Aorta (tissue), 5 donors: ENCODE measurements at regions not wholly inside any gene's neighbourhood (a gene's known extent, or its start where the extent isn't known, plus 50 kb on each side); places are given as distances from the start of the nearest gene placed in this dataset.

ENCODE experiments used
- ATAC-seq: fragments of 200-7000 bp; cut with Tn5 transposase; one replicate; pipeline ENCODE4 v1.9.1; 2022; ENCODE audit warnings: moderate library complexity; ENCODE audit not compliant: low FRiP score
- DNase-seq, 2 donors: peaks; one replicate each; pipeline ENCODE4 v3.0.0-alpha.2; 2020
- H3K27ac ChIP-seq, 2 donors: one replicate each; pipeline ENCODE4 v1.5.1; 2013; ENCODE audit warnings: low read length in 2 of 2, mild to moderate bottlenecking in 2 of 2, moderate library complexity in 2 of 2, control low read depth in 1 of 2, inconsistent platforms in 1 of 2, low read depth in 1 of 2
- H3K27me3 ChIP-seq, 2 donors: one replicate each; pipeline ENCODE4 v1.6.1; 2013; ENCODE audit warnings: control low read depth in 1 of 2, low read length in 1 of 2, mild to moderate bottlenecking in 1 of 2, moderate library complexity in 1 of 2; ENCODE audit not compliant: insufficient read depth in 2 of 2, control insufficient read depth in 1 of 2
- H3K36me3 ChIP-seq, 2 donors: one replicate each; pipeline ENCODE4 v1.6.1; 2013; ENCODE audit warnings: control low read depth in 1 of 2, low read length in 1 of 2, mild to moderate bottlenecking in 1 of 2; ENCODE audit not compliant: insufficient read depth in 2 of 2, control insufficient read depth in 1 of 2
- H3K4me1 ChIP-seq, 2 donors: one replicate each; pipeline ENCODE4 v1.6.1; 2013; ENCODE audit warnings: low read length in 2 of 2, control low read depth in 1 of 2, mild to moderate bottlenecking in 1 of 2, moderate library complexity in 1 of 2; ENCODE audit not compliant: insufficient read depth in 2 of 2, control insufficient read depth in 1 of 2
- H3K4me3 ChIP-seq, 2 donors: one replicate each; pipeline ENCODE4 v1.5.1; 2013; ENCODE audit warnings: low read length in 2 of 2, control low read depth in 1 of 2, mild to moderate bottlenecking in 1 of 2
- H3K9me3 ChIP-seq: one replicate; pipeline ENCODE4 v1.6.1; 2013; ENCODE audit warnings: mild to moderate bottlenecking, low read length; ENCODE audit not compliant: control insufficient read depth
- WGBS, 2 donors: extraction: QIAGEN DNeasy Blood & Tissue Kit; methylation state at CpG; one replicate each; pipeline ENCODE4 v1.1.7; 2013; 5-methylcytosine and 5-hydroxymethylcytosine counted together
- intact Hi-C, 2 donors: fragments of 100-400 bp; cut with DNase I; formaldehyde crosslinking; loops; one replicate each; pipeline versions ENCODE4 v1.14.2 to v1.15.0; 2022
- donor health status: healthy with polysubstance abuse.
- donor health status: Bipolar disorder and iron deficiency.
- donor health status: DM: no; HTN: no; CAD: no.
- donor health status: DM: no; HTN: no; CAD: no.
- donor health status: DM: yes; HTN: yes; CAD: no.

DNA sequence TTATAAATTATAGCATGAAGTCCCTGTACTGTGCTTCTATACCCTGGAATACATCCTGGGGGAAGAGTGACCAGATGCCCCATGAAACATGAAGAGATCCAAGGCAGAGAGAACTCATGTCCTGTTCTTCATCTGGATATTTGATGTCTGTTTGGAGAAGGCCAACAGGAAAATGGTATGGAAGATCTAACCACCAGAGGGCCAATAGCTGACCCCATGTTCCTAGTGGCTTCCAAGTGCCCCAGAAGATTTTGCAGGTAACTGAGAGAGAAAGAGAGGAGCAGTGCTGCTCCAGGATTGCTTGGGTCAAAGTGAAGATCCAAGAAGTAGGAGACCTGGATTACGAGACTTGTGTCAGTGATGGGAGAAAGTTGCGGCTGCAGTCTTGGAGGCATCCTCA is 90.2 kb upstream of the TSPAN5 start:
- ATAC-seq (no peak), DNase-seq (no peak)
- H3K27me3 ChIP-seq = no peaks in the 10 kb centered on the region
- H3K9me3 ChIP-seq = no peaks in the 10 kb centered on the region
- WGBS, 2 donors = 97 to 100% methylated on average over 2 of the region's 2 CpGs
- H3K4me3 ChIP-seq = no peak overlapping the region
- H3K27ac ChIP-seq = no peak overlapping the region
- H3K36me3 ChIP-seq = no peaks in the 10 kb centered on the region
- intact Hi-C loops = loop anchor here in 1 of 2 donors (10.0 kb wide), 1 partner anchor 306 kb away; no protein-coding TSS in a partner anchor
- no peaks in the 10 kb centered on the region for H3K4me1 ChIP-seq

DNA sequence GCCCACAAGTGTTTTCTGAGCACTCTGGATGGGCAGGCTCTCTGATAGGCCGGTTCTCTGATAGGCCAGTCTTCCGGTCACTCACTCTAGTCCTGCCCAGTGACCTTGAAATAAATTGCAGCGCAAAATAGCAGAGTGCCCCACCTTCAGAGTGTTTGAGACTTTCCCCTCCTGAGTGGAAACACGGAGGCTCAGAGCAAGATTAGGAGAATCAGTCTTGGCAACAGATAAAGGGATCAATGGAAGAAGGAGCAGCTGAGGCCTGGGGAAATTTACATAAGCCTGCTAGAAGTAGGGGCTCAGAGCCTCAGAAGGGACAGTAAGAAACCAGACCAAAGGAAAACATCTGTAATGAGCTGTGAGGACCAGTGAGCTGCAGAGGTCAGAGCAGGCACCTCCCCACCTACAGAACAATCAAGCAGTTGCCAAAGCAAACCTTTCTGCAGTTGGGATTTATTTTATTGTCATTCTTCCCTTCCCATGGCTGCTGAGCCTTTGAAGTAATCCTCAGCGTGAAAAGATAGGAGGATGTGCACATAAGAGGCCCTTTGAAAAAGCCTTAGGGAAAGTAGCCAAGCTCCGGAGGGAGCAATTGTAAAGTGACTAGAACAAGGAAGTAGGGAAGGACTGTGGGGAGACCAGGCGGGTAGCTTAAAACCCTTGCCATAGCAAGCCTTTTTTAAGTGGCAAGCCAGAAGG is 89.1 kb upstream of the TSPAN5 start:
- no peak for ATAC-seq
- Histone ChIP-seq H3K4me1 (no peaks in the 10 kb centered on the region), H3K36me3 (no peaks in the 10 kb centered on the region), H3K9me3 (no peaks in the 10 kb centered on the region), H3K27me3 (no peaks in the 10 kb centered on the region), H3K27ac (no peak overlapping the region), H3K4me3 (no peak overlapping the region)
- 79 to 81% methylated on average over 7 of the region's 7 CpGs for WGBS, 2 donors
- intact Hi-C loops = loop anchor here in 1 of 2 donors (10.0 kb wide), 1 partner anchor 307 kb away; no protein-coding TSS in a partner anchor
- no peak for DNase-seq

DNA sequence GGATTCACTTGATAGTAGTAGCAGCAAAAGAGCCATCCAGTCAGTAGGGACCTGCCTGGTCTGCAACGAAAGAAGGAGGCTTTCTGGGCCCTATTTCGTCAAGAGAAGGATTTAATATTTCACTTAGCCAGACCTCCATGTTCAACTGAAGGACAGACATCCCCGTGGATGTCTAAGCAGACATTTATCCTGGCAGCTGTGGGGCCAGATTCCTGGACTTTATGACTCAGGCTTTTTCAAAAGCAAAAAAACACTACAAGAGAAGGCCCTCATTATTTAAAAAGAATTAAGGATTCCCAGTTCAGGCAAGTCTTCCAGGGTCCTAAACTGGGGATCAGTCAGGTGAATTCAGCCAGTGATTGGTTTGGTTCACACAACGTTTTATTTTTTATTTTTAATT is 88.5 kb upstream of the TSPAN5 start:
- Histone ChIP-seq H3K36me3 (no peaks in the 10 kb centered on the region), H3K27me3 (no peaks in the 10 kb centered on the region), H3K4me1 (no peaks in the 10 kb centered on the region), H3K9me3 (no peaks in the 10 kb centered on the region), H3K27ac (no peak overlapping the region), H3K4me3 (no peak overlapping the region)
- ATAC-seq (no peak), DNase-seq (no peak)
- intact Hi-C loops = loop anchor here in 1 of 2 donors (10.0 kb wide), 1 partner anchor 308 kb away; no protein-coding TSS in a partner anchor
- 75 to 85% methylated on average over 4 of the region's 4 CpGs for WGBS, 2 donors

DNA sequence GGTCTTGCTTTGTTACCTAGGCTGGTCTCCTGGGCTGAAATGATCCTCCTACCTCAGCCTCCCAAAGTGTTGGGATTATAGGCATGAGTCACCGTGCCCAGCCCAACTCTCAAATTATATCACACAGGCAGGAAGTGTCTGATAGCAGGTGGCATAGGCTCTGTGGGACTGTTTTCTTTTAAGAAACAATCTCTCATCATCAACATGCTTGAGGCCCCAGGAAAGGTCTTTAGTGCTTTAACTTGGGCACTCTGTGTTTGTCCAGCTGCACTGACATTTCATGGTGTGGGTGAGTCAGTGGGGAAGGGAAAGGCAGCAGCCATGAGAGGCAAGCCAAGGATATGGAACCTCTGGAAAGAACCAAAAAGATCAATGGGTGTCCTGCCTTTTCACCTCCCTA is 88.1 kb upstream of the TSPAN5 start:
- no peaks in the 10 kb centered on the region for H3K27me3 ChIP-seq
- H3K27ac ChIP-seq = no peak overlapping the region
- intact Hi-C loops = loop anchor here in 1 of 2 donors (10.0 kb wide), 1 partner anchor 308 kb away; no protein-coding TSS in a partner anchor
- DNase-seq = no peak
- H3K9me3 ChIP-seq = no peaks in the 10 kb centered on the region
- H3K4me3 ChIP-seq = no peak overlapping the region
- H3K4me1 ChIP-seq = no peaks in the 10 kb centered on the region
- ATAC-seq = no peak
- 41 to 64% methylated on average over 1 of the region's 1 CpG for WGBS, 2 donors
- no peaks in the 10 kb centered on the region for H3K36me3 ChIP-seq

DNA sequence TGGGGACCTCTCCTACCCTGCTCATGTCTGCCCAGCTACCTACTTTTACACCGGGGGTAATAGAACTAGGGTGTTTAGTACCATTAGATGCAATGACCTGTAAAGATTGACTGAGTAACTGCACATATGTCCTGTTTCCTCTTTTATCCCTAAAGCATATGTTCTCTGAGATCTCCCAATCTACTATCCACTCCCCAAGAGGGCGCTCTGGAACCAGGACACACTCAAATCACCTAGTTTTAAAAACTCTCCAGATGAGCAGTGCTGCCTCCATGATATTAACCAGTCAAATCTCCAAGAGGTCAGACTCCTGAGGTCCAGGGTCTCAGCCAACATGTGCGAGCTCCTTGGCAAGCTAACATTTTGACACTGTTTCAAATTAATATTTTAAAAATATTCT is 87.0 kb upstream of the TSPAN5 start:
- H3K27ac ChIP-seq = no peak overlapping the region
- no peaks in the 10 kb centered on the region for H3K4me1 ChIP-seq
- H3K9me3 ChIP-seq = no peaks in the 10 kb centered on the region
- intact Hi-C loops = loop anchor here in 1 of 2 donors (10.0 kb wide), 1 partner anchor 309 kb away; no protein-coding TSS in a partner anchor
- no peak overlapping the region for H3K4me3 ChIP-seq
- H3K27me3 ChIP-seq = no peaks in the 10 kb centered on the region
- ATAC-seq = no peak
- no peak for DNase-seq
- H3K36me3 ChIP-seq = no peaks in the 10 kb centered on the region
- 55 to 62% methylated on average over 3 of the region's 3 CpGs for WGBS, 2 donors

DNA sequence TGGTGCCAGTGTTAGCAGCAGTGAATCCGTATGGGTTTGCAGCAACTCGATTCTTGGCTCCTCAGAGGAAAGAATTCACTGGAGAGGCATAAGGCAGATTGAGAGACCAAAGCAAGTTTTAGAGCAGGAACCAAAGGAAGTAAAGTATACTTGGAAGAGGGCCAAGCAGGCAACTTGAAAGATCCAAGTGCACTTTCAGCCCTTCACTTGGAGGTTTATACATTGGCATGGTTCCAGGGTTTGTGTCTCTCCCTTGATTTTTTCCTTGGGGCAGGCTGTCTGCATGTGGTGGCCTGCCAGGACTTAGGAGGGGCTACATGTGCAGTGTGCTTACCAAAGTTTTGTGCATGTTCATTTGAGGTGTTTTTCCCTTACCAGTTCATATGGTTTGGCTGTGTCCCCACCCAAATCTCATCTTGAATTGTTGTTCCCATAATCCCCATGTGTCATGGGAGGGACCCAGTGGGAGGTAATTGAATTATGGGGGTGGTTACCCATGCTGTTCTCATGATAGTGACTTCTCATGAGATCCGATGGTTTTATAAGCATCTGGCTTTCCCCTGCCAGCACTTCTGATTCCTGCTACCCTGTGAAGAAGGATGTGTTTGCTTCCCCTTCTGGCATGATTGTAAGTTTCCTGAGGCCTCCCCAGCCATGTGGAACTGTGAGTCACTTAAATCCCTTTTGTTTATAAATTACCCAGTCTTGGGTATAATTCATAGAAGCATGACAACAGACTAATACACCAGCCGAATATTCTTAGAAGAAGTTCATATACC is 86.2 kb upstream of the TSPAN5 start:
- no peak overlapping the region for H3K4me3 ChIP-seq
- no peak for ATAC-seq
- intact Hi-C loops = loop anchor here in 1 of 2 donors (10.0 kb wide), 1 partner anchor 310 kb away; no protein-coding TSS in a partner anchor

DNA sequence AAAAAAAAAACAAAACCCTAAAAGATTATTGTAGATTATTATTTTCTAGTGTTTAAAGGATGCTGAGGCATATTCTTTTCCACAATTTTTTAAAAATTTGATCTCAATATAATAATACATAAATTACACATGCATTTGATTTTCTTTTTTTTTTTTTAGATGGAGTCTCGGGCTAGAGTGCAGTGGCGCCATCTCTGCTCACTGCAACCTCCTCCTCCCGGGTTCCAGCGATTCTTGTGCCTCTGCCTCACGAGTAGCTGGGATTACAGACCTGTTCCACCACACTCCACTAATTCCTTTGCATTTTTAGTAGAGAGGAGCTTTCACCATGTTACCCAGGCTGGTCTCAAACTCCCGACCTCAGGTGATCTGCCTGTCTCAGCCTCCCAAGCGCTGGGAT is 83.5 kb upstream of the TSPAN5 start:
- Histone ChIP-seq H3K4me3 (no peak overlapping the region), H3K27me3 (no peaks in the 10 kb centered on the region), H3K36me3 (no peaks in the 10 kb centered on the region), H3K4me1 (no peaks in the 10 kb centered on the region), H3K27ac (no peak overlapping the region), H3K9me3 (peaks cover 2% of the 10 kb centered on the region)
- no peak for ATAC-seq
- WGBS, 2 donors = 78 to 80% methylated on average over 7 of the region's 7 CpGs
- no peak for DNase-seq
- intact Hi-C loops = loop anchor here in 1 of 2 donors (10.0 kb wide), 1 partner anchor 313 kb away; no protein-coding TSS in a partner anchor

More for the DNA sequence above, 86.2 kb upstream of the TSPAN5 start:
- no peaks in the 10 kb centered on the region for H3K36me3 ChIP-seq
- WGBS, 2 donors = 71 to 75% methylated on average over 4 of the region's 4 CpGs
- no peaks in the 10 kb centered on the region for H3K27me3 ChIP-seq
- H3K9me3 ChIP-seq = no peaks in the 10 kb centered on the region
- H3K27ac ChIP-seq = no peak overlapping the region
- H3K4me1 ChIP-seq = no peaks in the 10 kb centered on the region
- DNase-seq = no peak

DNA sequence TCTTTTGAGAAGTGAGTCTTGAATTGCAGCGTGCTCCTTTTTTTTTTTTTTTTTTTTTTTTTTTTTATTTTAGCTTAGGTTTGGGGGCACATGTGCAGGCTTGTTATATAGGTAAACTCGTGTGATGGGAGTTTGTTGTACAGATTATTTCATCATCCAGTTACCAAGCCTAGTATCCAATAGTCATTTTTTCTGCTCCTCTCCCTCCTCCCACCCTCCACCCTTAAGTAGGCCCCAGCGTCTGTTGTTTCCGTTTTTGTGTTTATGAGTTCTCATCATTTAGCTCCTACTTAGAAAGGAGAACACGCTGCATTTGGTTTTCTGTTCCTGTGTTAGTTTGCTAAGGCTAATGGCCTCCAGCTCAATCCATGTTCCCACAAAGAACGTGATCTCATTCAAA is 81.3 kb upstream of the TSPAN5 start:
- H3K27ac ChIP-seq = no peak overlapping the region
- WGBS, 2 donors = 77 to 78% methylated on average over 6 of the region's 6 CpGs
- ATAC-seq = no peak

More for the DNA sequence above, 81.3 kb upstream of the TSPAN5 start:
- DNase-seq = no peak
- Histone ChIP-seq H3K36me3 (no peaks in the 10 kb centered on the region), H3K9me3 (peaks cover 2% of the 10 kb centered on the region), H3K4me3 (no peak overlapping the region), H3K27me3 (no peaks in the 10 kb centered on the region), H3K4me1 (no peaks in the 10 kb centered on the region)
- intact Hi-C loops = loop anchor here in 1 of 2 donors (10.0 kb wide), 1 partner anchor 315 kb away; no protein-coding TSS in a partner anchor
